AG04450 (cell line): ENCODE measurements at regions not wholly inside any gene's neighbourhood (a gene's known extent, or its start where the extent isn't known, plus 50 kb on each side); places are given as distances from the start of the nearest gene placed in this dataset.

Source experiments
- CTCF ChIA-PET: fragments of 300-600, 350-600 bp; formaldehyde crosslinking; extraction: SDS; loops from one replicate; lab custom pipeline; 2022; ENCODE audit warnings: antibody characterized with exemption, inconsistent platforms; lab: Charles Lee
- POLR2A ChIA-PET: fragments of 350-600 bp; formaldehyde crosslinking; extraction: SDS; loops from one replicate; lab custom pipeline; 2021; ENCODE audit warnings: antibody characterized with exemption, inconsistent platforms; lab: Yijun Ruan, JAX
- DNase-seq: peaks from one replicate; pipeline ENCODE4 v3.0.0-alpha.2; 2011; ENCODE audit warnings: low read depth, low spot score
- H3K27ac ChIP-seq: one replicate; pipeline ENCODE4 v1.5.1; 2012; ENCODE audit warnings: low read depth, low read length, control low read depth
- H3K27me3 ChIP-seq: one replicate; pipeline ENCODE4 v1.6.0; 2012; ENCODE audit warnings: low read length; ENCODE audit not compliant: control insufficient read depth, insufficient read depth
- H3K4me3 ChIP-seq: 2 replicates; pipeline ENCODE4 v1.5.1; 2011; ENCODE audit warnings: mild to moderate bottlenecking, low read depth, low read length, control low read depth
- H3K9me3 ChIP-seq: 2 replicates; pipeline ENCODE4 v1.5.1; 2012; ENCODE audit warnings: low read length; ENCODE audit not compliant: control insufficient read depth, insufficient read depth
- TF ChIP-seq, protein P1 (sequence below): IDR thresholded peaks from 2 replicates; pipeline ENCODE4 v1.5.1; 2011; ENCODE audit warnings: low read depth, low read length, control low read depth, inconsistent platforms

DNA sequence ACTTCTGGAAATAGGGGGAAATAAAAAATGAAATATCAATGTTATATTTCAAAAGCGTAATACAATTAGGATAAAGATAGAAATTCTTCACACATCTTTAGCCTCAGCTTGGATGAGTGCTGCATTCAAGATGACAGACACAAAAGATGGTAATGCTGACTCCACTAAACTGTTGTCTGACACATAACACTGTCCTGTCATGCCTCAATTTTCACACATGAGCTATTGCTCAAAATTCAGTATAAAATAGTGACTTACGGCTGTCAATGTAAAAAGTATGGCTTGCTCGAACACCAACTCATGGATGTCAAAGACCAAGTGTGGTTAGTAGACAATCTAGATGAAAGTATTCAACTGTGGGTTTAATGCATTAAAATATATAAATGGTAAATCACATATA, 94.5 kb downstream of the KLF12 start:
- no peak for DNase-seq
- Histone ChIP-seq H3K4me3 (no peak overlapping the region), H3K27me3 (no peaks in the 10 kb centered on the region), H3K27ac (no peak overlapping the region), H3K9me3 (no peaks in the 10 kb centered on the region)
- CTCF ChIA-PET = interaction anchor here (0.8 kb wide), 1 partner anchor 93 kb away, joined by 3 read pairs; no protein-coding TSS in a partner anchor
- TF ChIP-seq, protein P1, sequence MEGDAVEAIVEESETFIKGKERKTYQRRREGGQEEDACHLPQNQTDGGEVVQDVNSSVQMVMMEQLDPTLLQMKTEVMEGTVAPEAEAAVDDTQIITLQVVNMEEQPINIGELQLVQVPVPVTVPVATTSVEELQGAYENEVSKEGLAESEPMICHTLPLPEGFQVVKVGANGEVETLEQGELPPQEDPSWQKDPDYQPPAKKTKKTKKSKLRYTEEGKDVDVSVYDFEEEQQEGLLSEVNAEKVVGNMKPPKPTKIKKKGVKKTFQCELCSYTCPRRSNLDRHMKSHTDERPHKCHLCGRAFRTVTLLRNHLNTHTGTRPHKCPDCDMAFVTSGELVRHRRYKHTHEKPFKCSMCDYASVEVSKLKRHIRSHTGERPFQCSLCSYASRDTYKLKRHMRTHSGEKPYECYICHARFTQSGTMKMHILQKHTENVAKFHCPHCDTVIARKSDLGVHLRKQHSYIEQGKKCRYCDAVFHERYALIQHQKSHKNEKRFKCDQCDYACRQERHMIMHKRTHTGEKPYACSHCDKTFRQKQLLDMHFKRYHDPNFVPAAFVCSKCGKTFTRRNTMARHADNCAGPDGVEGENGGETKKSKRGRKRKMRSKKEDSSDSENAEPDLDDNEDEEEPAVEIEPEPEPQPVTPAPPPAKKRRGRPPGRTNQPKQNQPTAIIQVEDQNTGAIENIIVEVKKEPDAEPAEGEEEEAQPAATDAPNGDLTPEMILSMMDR = no peak
- POLR2A ChIA-PET = no interaction called here

GRCh38 chr13:74039154-74039553, 95.0 kb downstream of the KLF12 start:
- H3K27me3 ChIP-seq = no peaks in the 10 kb centered on the region
- no peak overlapping the region for H3K4me3 ChIP-seq
- H3K9me3 ChIP-seq = no peaks in the 10 kb centered on the region
- no peak for DNase-seq
- CTCF ChIA-PET = interaction anchor here (0.8 kb wide), 1 partner anchor 92 kb away, joined by 3 read pairs; no protein-coding TSS in a partner anchor
- POLR2A ChIA-PET = no interaction called here
- TF ChIP-seq, protein P1 = no peak
- H3K27ac ChIP-seq = no peak overlapping the region

GRCh38 chr13:74037762-74038161, 96.4 kb downstream of the KLF12 start:
- POLR2A ChIA-PET = no interaction called here
- Histone ChIP-seq H3K27ac (no peak overlapping the region), H3K9me3 (no peaks in the 10 kb centered on the region), H3K27me3 (no peaks in the 10 kb centered on the region), H3K4me3 (no peak overlapping the region)
- CTCF ChIA-PET = no interaction called here
- no peak for DNase-seq
- TF ChIP-seq, protein P1 = no peak

GRCh38 chr13:74036373-74036772, 97.8 kb downstream of the KLF12 start:
- POLR2A ChIA-PET = no interaction called here
- TF ChIP-seq, protein P1 = no peak
- DNase-seq = no peak
- no peaks in the 10 kb centered on the region for H3K27me3 ChIP-seq
- no peak overlapping the region for H3K4me3 ChIP-seq
- H3K27ac ChIP-seq = no peak overlapping the region
- no peaks in the 10 kb centered on the region for H3K9me3 ChIP-seq
- CTCF ChIA-PET = no interaction called here

GRCh38 chr13:74035896-74036295, 98.3 kb downstream of the KLF12 start:
- POLR2A ChIA-PET = no interaction called here
- Histone ChIP-seq H3K4me3 (no peak overlapping the region), H3K9me3 (no peaks in the 10 kb centered on the region), H3K27ac (no peak overlapping the region), H3K27me3 (no peaks in the 10 kb centered on the region)
- TF ChIP-seq, protein P1 = no peak
- CTCF ChIA-PET = no interaction called here
- no peak for DNase-seq
